ENCODE measurements at regions not wholly inside any gene's neighbourhood (a gene's known extent, or its start where the extent isn't known, plus 50 kb on each side); places are given as distances from the start of the nearest gene placed in this dataset.

GRCh38 chr9:115301581-115301980 lies 183.6 kb upstream of the TNC start:
- TF ChIP-seq CTCF (IDR thresholded peaks at IDR 0.05), result no peak
- TF ChIP-seq USF1 (CRISPR knock-in tag; IDR thresholded peaks at IDR 0.05), result no peak
- no peak for TF ChIP-seq SP1 (CRISPR knock-in tag; conservative IDR thresholded peaks at IDR 0.05)
- TF ChIP-seq PREB (CRISPR knock-in tag; IDR thresholded peaks at IDR 0.05; ENCODE audit: borderline replicate concordance), result no peak
- TF ChIP-seq RELA (CRISPR knock-in tag; IDR thresholded peaks at IDR 0.05; ENCODE audit: borderline replicate concordance), result no peak
- no peak for TF ChIP-seq FOXP4 (CRISPR knock-in tag; IDR thresholded peaks at IDR 0.05)
- no peak for TF ChIP-seq USF2 (CRISPR knock-in tag; IDR thresholded peaks at IDR 0.05)
- TF ChIP-seq JUN (CRISPR knock-in tag; IDR thresholded peaks at IDR 0.05), result no peak
